B cell (primary cell): ENCODE measurements at regions not wholly inside any gene's neighbourhood (a gene's known extent, or its start where the extent isn't known, plus 50 kb on each side); places are given as distances from the start of the nearest gene placed in this dataset.
"Not testable (repeated sequence)": the region's sequence is repeated elsewhere in the genome, so short reads cannot be mapped to it uniquely, and the experiment has no call there.

Source experiments
- ATAC-seq: fragments of 200-7000 bp; cut with Tn5 transposase; one replicate; pipeline ENCODE4 v1.10.0; 2021; ENCODE audit warnings: low read depth, mild to moderate bottlenecking, moderate number of reproducible peaks, moderate library complexity
- CTCF ChIA-PET: fragments of 350-600 bp; sonication (Branson Sonifier 250); formaldehyde crosslinking; loops from one replicate; lab custom pipeline; 2021; ENCODE audit warnings: antibody characterized with exemption, inconsistent platforms; lab: Charles Lee
- POLR2A ChIA-PET: fragments of 350-600 bp; sonication (Branson Sonifier 250); formaldehyde crosslinking; loops from one replicate; lab custom pipeline; 2021; ENCODE audit warnings: antibody characterized with exemption; lab: Charles Lee
- DNase-seq: peaks from one replicate; pipeline ENCODE4 v3.0.0; 2013
- H2AFZ ChIP-seq: 2 replicates; pipeline ENCODE4 v1.6.1; 2012; ENCODE audit warnings: mild to moderate bottlenecking, low read depth, low read length; ENCODE audit not compliant: insufficient read depth, poor library complexity, severe bottlenecking
- H3K27ac ChIP-seq, 2 donors: 1 replicate in 1 of 2; 2 replicates in 1 of 2; pipeline ENCODE4 v1.5.1; 2012 to 2013; ENCODE audit warnings: low read length in 2 of 2, mild to moderate bottlenecking in 2 of 2, moderate library complexity in 1 of 2
- H3K27me3 ChIP-seq, 4 experiments: fragments of 200-600 bp in 1 of 4; sonication (generic) in 1 of 4; replicated peaks in 1 of 4; 1 replicate in 2 of 4; 2 replicates in 2 of 4; pipeline versions ENCODE4 v1.6.1 to v1.7.0; 2013 to 2016; ENCODE audit warnings: low read length in 3 of 4, mild to moderate bottlenecking in 2 of 4, mixed read lengths in 1 of 4, moderate library complexity in 1 of 4; ENCODE audit not compliant: insufficient read depth in 4 of 4, control insufficient read depth in 3 of 4; ENCODE audit errors: control extremely low read depth in 1 of 4
- H3K36me3 ChIP-seq, 2 experiments: replicated peaks in 1 of 2; 1 replicate in 1 of 2; 2 replicates in 1 of 2; pipeline versions ENCODE4 v1.6.1 to v1.7.1; 2013; ENCODE audit warnings: low read length in 1 of 2; ENCODE audit not compliant: insufficient read depth in 2 of 2, control insufficient read depth in 1 of 2; ENCODE audit errors: control extremely low read depth in 1 of 2, extremely low read depth in 1 of 2
- H3K4me1 ChIP-seq, 2 donors: fragments of 200-600 bp in 1 of 2; sonication (generic) in 1 of 2; 1 replicate in 1 of 2; 2 replicates in 1 of 2; pipeline versions ENCODE4 v1.5.1 to v1.6.1; 2013 to 2017; ENCODE audit warnings: low read length in 2 of 2; ENCODE audit not compliant: control insufficient read depth in 2 of 2, insufficient read depth in 2 of 2
- H3K4me2 ChIP-seq: replicated peaks from 2 replicates; pipeline ENCODE3; 2012; ENCODE audit warnings: mild to moderate bottlenecking, low read depth, low read length; ENCODE audit not compliant: poor library complexity, severe bottlenecking
- H3K4me3 ChIP-seq, 5 experiments: fragments of 200-600 bp in 1 of 5; sonication (generic) in 1 of 5; 1 replicate in 3 of 5; 2 replicates in 2 of 5; pipeline versions ENCODE4 v1.5.1 to v1.7.0; 2011 to 2016; ENCODE audit warnings: low read length in 4 of 5, mild to moderate bottlenecking in 4 of 5, low read depth in 2 of 5, control low read depth in 1 of 5, moderate library complexity in 1 of 5; ENCODE audit not compliant: insufficient read depth in 1 of 5; ENCODE audit errors: control extremely low read depth in 1 of 5, extremely low read depth in 1 of 5
- H3K79me2 ChIP-seq: fragments of 200-600 bp; sonication (generic); one replicate; pipeline ENCODE4 v1.6.0; 2016; ENCODE audit warnings: low read length; ENCODE audit not compliant: control insufficient read depth, insufficient read depth
- H3K9ac ChIP-seq: fragments of 200-600 bp; sonication (generic); 2 replicates; pipeline ENCODE4 v1.6.1; 2017; ENCODE audit warnings: mild to moderate bottlenecking, low read length, moderate library complexity
- H3K9me3 ChIP-seq, 3 donors: one replicate each; pipeline versions ENCODE4 v1.6.1 to v1.7.1; 2013; ENCODE audit warnings: low read length in 2 of 3; ENCODE audit not compliant: control insufficient read depth in 2 of 3, insufficient read depth in 1 of 3; ENCODE audit errors: control extremely low read depth in 1 of 3
- H4K20me1 ChIP-seq: 2 replicates; pipeline ENCODE4 v1.6.0; 2012; ENCODE audit warnings: mild to moderate bottlenecking, low read length; ENCODE audit not compliant: insufficient read depth, control insufficient read depth, poor library complexity, severe bottlenecking
- H3K27ac Mint-ChIP-seq: one replicate; pipeline ENCODE4 v1.8.0; 2021; ENCODE audit warnings: mixed read lengths
- H3K27me3 Mint-ChIP-seq: one replicate; pipeline ENCODE4 v1.8.0; 2021; ENCODE audit warnings: mixed read lengths
- H3K4me1 Mint-ChIP-seq: one replicate; pipeline ENCODE4 v1.8.0; 2021; ENCODE audit warnings: mixed read lengths
- H3K4me3 Mint-ChIP-seq: one replicate; pipeline ENCODE4 v1.8.0; 2021; ENCODE audit warnings: mixed read lengths
- H3K9me3 Mint-ChIP-seq: one replicate; pipeline ENCODE4 v1.8.0; 2022; ENCODE audit warnings: mixed read lengths; ENCODE audit not compliant: insufficient read depth
- CTCF ChIP-seq: fragments of 200-600 bp; IDR thresholded peaks from one replicate; pipeline ENCODE4 v1.8.0; 2022; ENCODE audit warnings: antibody characterized with exemption, mild to moderate bottlenecking
- EZH2 ChIP-seq: IDR thresholded peaks from 2 replicates; pipeline ENCODE4 v1.6.1; 2012; ENCODE audit warnings: borderline replicate concordance, low read depth, mild to moderate bottlenecking, moderate library complexity, low read length; ENCODE audit not compliant: insufficient read depth, poor library complexity, severe bottlenecking
- WGBS: methylation state at CpG from one replicate; pipeline ENCODE4 v1.1.5; 2013; ENCODE audit warnings: missing lambda C conversion rate; ENCODE audit not compliant: insufficient coverage; 5-methylcytosine and 5-hydroxymethylcytosine counted together
- intact Hi-C: fragments of 100-400 bp; cut with micrococcal nuclease; formaldehyde crosslinking; loops from one replicate; pipeline ENCODE4 v1.10.0; 2022

GRCh38 chr6:78639111-78640110 lies 227.9 kb upstream of the IRAK1BP1 start:
- ATAC-seq (no peak), DNase-seq (no peak)
- H3K27me3 Mint-ChIP-seq, result no peaks in the 10 kb centered on the region
- Histone ChIP-seq H3K4me1 (no peaks in the 10 kb centered on the region), H3K27me3 (no peaks in the 10 kb centered on the region), H3K36me3 (no peaks in the 10 kb centered on the region), H2AFZ (no peak overlapping the region), H3K9me3 (peaks cover 0 to 3% (median 0%) of the 10 kb centered on the region in 3 donors), H3K4me2 (no peak overlapping the region), H3K27ac (no peak overlapping the region), H3K79me2 (no peaks in the 10 kb centered on the region), H3K4me3 (no peak overlapping the region), H3K9ac (no peak overlapping the region), H4K20me1 (no peaks in the 10 kb centered on the region)
- intact Hi-C loops, result no loop called here
- no CpG with 5 or more reads among the region's 7 CpGs for WGBS
- no peak for TF ChIP-seq EZH2
- no peak for TF ChIP-seq CTCF
- ChIA-PET CTCF (no interaction called here), POLR2A (no interaction called here)
- H3K4me1 Mint-ChIP-seq, result no peaks in the 10 kb centered on the region
- no peak overlapping the region for H3K4me3 Mint-ChIP-seq
- peaks cover 3% of the 10 kb centered on the region for H3K9me3 Mint-ChIP-seq
- H3K27ac Mint-ChIP-seq, result no peak overlapping the region

DNA sequence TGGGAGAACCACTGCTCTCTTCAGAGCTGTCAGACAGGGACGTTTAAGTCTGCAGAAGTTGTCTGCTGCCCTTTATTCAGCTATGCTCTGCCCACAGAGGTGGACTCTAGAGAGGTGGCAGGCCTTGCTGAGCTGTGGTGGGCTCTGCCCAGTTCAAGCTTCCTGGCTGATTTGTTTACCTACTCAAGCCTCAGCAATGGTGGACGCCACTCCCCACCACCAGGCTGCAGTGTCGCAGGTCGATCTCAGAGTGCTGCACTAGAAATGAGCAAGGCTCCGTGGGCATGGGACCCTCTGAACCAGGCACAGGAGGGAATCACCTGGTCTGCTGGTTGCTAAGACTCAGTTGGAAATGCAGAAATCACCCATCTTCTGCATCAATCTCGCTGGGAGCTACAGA lies 223.4 kb upstream of the IRAK1BP1 start:
- POLR2A ChIA-PET, H3K4me2 ChIP-seq, CTCF ChIA-PET, H4K20me1 ChIP-seq, H3K9me3 ChIP-seq, H3K79me2 ChIP-seq, H2AFZ ChIP-seq, H3K27ac ChIP-seq, H3K9me3 Mint-ChIP-seq, H3K4me1 ChIP-seq, intact Hi-C loops, ATAC-seq, H3K27ac Mint-ChIP-seq, H3K36me3 ChIP-seq, DNase-seq, H3K4me3 ChIP-seq, H3K27me3 Mint-ChIP-seq, H3K4me1 Mint-ChIP-seq, H3K27me3 ChIP-seq, H3K4me3 Mint-ChIP-seq, H3K9ac ChIP-seq: not testable (repeated sequence)
- 63% methylated on average over 6 of the region's 6 CpGs for WGBS

GRCh38 chr6:78646542-78647415 lies 220.6 kb upstream of the IRAK1BP1 start:
- H3K27ac Mint-ChIP-seq, H3K4me1 ChIP-seq, H2AFZ ChIP-seq, H3K27me3 Mint-ChIP-seq, H3K4me2 ChIP-seq, H3K36me3 ChIP-seq, CTCF ChIA-PET, ATAC-seq, H3K27me3 ChIP-seq, H4K20me1 ChIP-seq, H3K79me2 ChIP-seq, H3K4me3 Mint-ChIP-seq, H3K4me3 ChIP-seq, H3K9ac ChIP-seq, H3K9me3 ChIP-seq, H3K9me3 Mint-ChIP-seq, intact Hi-C loops, H3K4me1 Mint-ChIP-seq, DNase-seq, H3K27ac ChIP-seq, POLR2A ChIA-PET: not testable (repeated sequence)
- WGBS, result 95% methylated on average over 15 of the region's 20 CpGs
